ENCODE measurements at regions not wholly inside any gene's neighbourhood (a gene's known extent, or its start where the extent isn't known, plus 50 kb on each side); places are given as distances from the start of the nearest gene placed in this dataset.
"Not testable (repeated sequence)": the region's sequence is repeated elsewhere in the genome, so short reads cannot be mapped to it uniquely, and the experiment has no call there.

GRCh38 chr2:120541972-120542670 lies 193.5 kb upstream of the GLI2 start:
- no peak overlapping the region for H3K27ac ChIP-seq
- DNase-seq (ENCODE audit: low read depth, low spot score), result no peak

- no peak overlapping the region for H3K27ac ChIP-seq
- DNase-seq (ENCODE audit: low read depth, low spot score), result no peak
Observed at GRCh38 chr2:120542911-120543527, 192.6 kb upstream of the GLI2 start.

- no peak for DNase-seq (ENCODE audit: low read depth, low spot score)
- no peak overlapping the region for H3K27ac ChIP-seq
Observed at GRCh38 chr2:120543899-120544298, 191.8 kb upstream of the GLI2 start.

GRCh38 chr2:120544522-120544921 lies 191.1 kb upstream of the GLI2 start:
- H3K27ac ChIP-seq, result no peak overlapping the region
- DNase-seq (ENCODE audit: low read depth, low spot score), result no peak

GRCh38 chr2:120545007-120545406 lies 190.7 kb upstream of the GLI2 start:
- DNase-seq (ENCODE audit: low read depth, low spot score); H3K27ac ChIP-seq: not testable (repeated sequence)

- no peak overlapping the region for H3K27ac ChIP-seq
- no peak for DNase-seq (ENCODE audit: low read depth, low spot score)
Observed at GRCh38 chr2:120545521-120546047, 190.1 kb upstream of the GLI2 start.

GRCh38 chr2:120546048-120546864 lies 189.4 kb upstream of the GLI2 start:
- DNase-seq (ENCODE audit: low read depth, low spot score), result no peak
- no peak overlapping the region for H3K27ac ChIP-seq

- DNase-seq (ENCODE audit: low read depth, low spot score), result no peak
- no peak overlapping the region for H3K27ac ChIP-seq
Observed at GRCh38 chr2:120546865-120547390, 188.7 kb upstream of the GLI2 start.

GRCh38 chr2:120547662-120548061 lies 188.0 kb upstream of the GLI2 start:
- H3K27ac ChIP-seq, result no peak overlapping the region
- no peak for DNase-seq (ENCODE audit: low read depth, low spot score)

GRCh38 chr2:120548627-120549608 lies 186.8 kb upstream of the GLI2 start:
- DNase-seq (ENCODE audit: low read depth, low spot score), result no peak
- H3K27ac ChIP-seq, result no peak overlapping the region

GRCh38 chr2:120549841-120550240 lies 185.8 kb upstream of the GLI2 start:
- no peak overlapping the region for H3K27ac ChIP-seq
- no peak for DNase-seq (ENCODE audit: low read depth, low spot score)

- DNase-seq (ENCODE audit: low read depth, low spot score), result no peak
- no peak overlapping the region for H3K27ac ChIP-seq
Observed at GRCh38 chr2:120550282-120550681, 185.4 kb upstream of the GLI2 start.

GRCh38 chr2:120550893-120551446 lies 184.7 kb upstream of the GLI2 start:
- H3K27ac ChIP-seq, result no peak overlapping the region
- DNase-seq (ENCODE audit: low read depth, low spot score), result no peak

GRCh38 chr2:120551522-120551921 lies 184.1 kb upstream of the GLI2 start:
- DNase-seq (ENCODE audit: low read depth, low spot score), result no peak

GRCh38 chr2:120552079-120552478 lies 183.6 kb upstream of the GLI2 start:
- no peak overlapping the region for H3K27ac ChIP-seq
- no peak for DNase-seq (ENCODE audit: low read depth, low spot score)

More at GRCh38 chr2:120551522-120551921, 184.1 kb upstream of the GLI2 start:
- no peak overlapping the region for H3K27ac ChIP-seq

- peak; percentile 12 for DNase-seq (ENCODE audit: low read depth, low spot score)
- no peak overlapping the region for H3K27ac ChIP-seq
Observed at GRCh38 chr2:120552800-120553481, 182.7 kb upstream of the GLI2 start.

GRCh38 chr2:120554625-120555032 lies 181.0 kb upstream of the GLI2 start:
- H3K27ac ChIP-seq, result no peak overlapping the region
- no peak for DNase-seq (ENCODE audit: low read depth, low spot score)

- DNase-seq (ENCODE audit: low read depth, low spot score), result no peak
- no peak overlapping the region for H3K27ac ChIP-seq
Observed at GRCh38 chr2:120555092-120555491, 180.6 kb upstream of the GLI2 start.

- no peak for DNase-seq (ENCODE audit: low read depth, low spot score)
- no peak overlapping the region for H3K27ac ChIP-seq
Observed at GRCh38 chr2:120556911-120557310, 178.8 kb upstream of the GLI2 start.

All from epithelial cell of prostate (primary cell).